ENCODE measurements at regions not wholly inside any gene's neighbourhood (a gene's known extent, or its start where the extent isn't known, plus 50 kb on each side); places are given as distances from the start of the nearest gene placed in this dataset.

- no peak for DNase-seq (ENCODE audit: low read depth)
Observed at GRCh38 chr9:29838491-29839020, 2265.3 kb upstream of the C9orf72 start.

- DNase-seq (ENCODE audit: low read depth): no peak
Observed at GRCh38 chr9:29844251-29844650, 2271.0 kb upstream of the C9orf72 start.

GRCh38 chr9:29850664-29851063 lies 2277.4 kb upstream of the C9orf72 start:
- DNase-seq (ENCODE audit: low read depth): no peak

- no peak for DNase-seq (ENCODE audit: low read depth)
Observed at GRCh38 chr9:29861803-29862202, 2288.5 kb upstream of the C9orf72 start.

- DNase-seq (ENCODE audit: low read depth): no peak
Observed at GRCh38 chr9:29865764-29866313, 2292.6 kb upstream of the C9orf72 start.

- no peak for DNase-seq (ENCODE audit: low read depth)
Observed at GRCh38 chr9:29866556-29866955, 2293.3 kb upstream of the C9orf72 start.

- DNase-seq (ENCODE audit: low read depth): no peak
Observed at GRCh38 chr9:29873579-29873978, 2300.3 kb upstream of the C9orf72 start.

- no peak for DNase-seq (ENCODE audit: low read depth)
Observed at GRCh38 chr9:29875547-29875946, 2302.3 kb upstream of the C9orf72 start.

GRCh38 chr9:29882767-29883166 lies 2309.5 kb upstream of the C9orf72 start:
- no peak for DNase-seq (ENCODE audit: low read depth)

- no peak for DNase-seq (ENCODE audit: low read depth)
Observed at GRCh38 chr9:29906065-29906464, 2332.8 kb upstream of the C9orf72 start.

GRCh38 chr9:29928072-29928471 lies 2354.8 kb upstream of the C9orf72 start:
- no peak for DNase-seq (ENCODE audit: low read depth)

GRCh38 chr9:29939559-29939958 lies 2366.3 kb upstream of the C9orf72 start:
- DNase-seq (ENCODE audit: low read depth): no peak

GRCh38 chr9:29945012-29945411 lies 2371.7 kb upstream of the C9orf72 start:
- DNase-seq (ENCODE audit: low read depth): no peak

GRCh38 chr9:29958469-29958868 lies 2385.2 kb upstream of the C9orf72 start:
- DNase-seq (ENCODE audit: low read depth): no peak

- no peak for DNase-seq (ENCODE audit: low read depth)
Observed at GRCh38 chr9:29965834-29966233, 2392.6 kb upstream of the C9orf72 start.

GRCh38 chr9:29966247-29966646 lies 2393.0 kb upstream of the C9orf72 start:
- DNase-seq (ENCODE audit: low read depth): no peak

- DNase-seq (ENCODE audit: low read depth): no peak
Observed at GRCh38 chr9:29968831-29969230, 2395.6 kb upstream of the C9orf72 start.

- DNase-seq (ENCODE audit: low read depth): no peak
Observed at GRCh38 chr9:29969408-29969807, 2396.1 kb upstream of the C9orf72 start.

- DNase-seq (ENCODE audit: low read depth): no peak
Observed at GRCh38 chr9:29969856-29970647, 2396.8 kb upstream of the C9orf72 start.

GRCh38 chr9:29974197-29974596 lies 2400.9 kb upstream of the C9orf72 start:
- no peak for DNase-seq (ENCODE audit: low read depth)

- DNase-seq (ENCODE audit: low read depth): no peak
Observed at GRCh38 chr9:29976981-29977380, 2403.7 kb upstream of the C9orf72 start.

GRCh38 chr9:29981013-29981412 lies 2403.4 kb upstream of the ACO1 start:
- no peak for DNase-seq (ENCODE audit: low read depth)

- DNase-seq (ENCODE audit: low read depth): no peak
Observed at GRCh38 chr9:29999645-30000044, 2384.8 kb upstream of the ACO1 start.

- DNase-seq (ENCODE audit: low read depth): no peak
Observed at GRCh38 chr9:30010691-30011090, 2373.8 kb upstream of the ACO1 start.
